M059J (cell line): ENCODE measurements at regions not wholly inside any gene's neighbourhood (a gene's known extent, or its start where the extent isn't known, plus 50 kb on each side); places are given as distances from the start of the nearest gene placed in this dataset.
"Not testable (repeated sequence)": the region's sequence is repeated elsewhere in the genome, so short reads cannot be mapped to it uniquely, and the experiment has no call there.

Experiments used
- DNase-seq: peaks from one replicate; pipeline ENCODE4 v3.0.0-alpha.2; 2012; ENCODE audit warnings: low read depth

- DNase-seq: peak; percentile 83
Observed at GRCh38 chr6:80547827-80548226, 441.4 kb downstream of the BCKDHB start.

DNA sequence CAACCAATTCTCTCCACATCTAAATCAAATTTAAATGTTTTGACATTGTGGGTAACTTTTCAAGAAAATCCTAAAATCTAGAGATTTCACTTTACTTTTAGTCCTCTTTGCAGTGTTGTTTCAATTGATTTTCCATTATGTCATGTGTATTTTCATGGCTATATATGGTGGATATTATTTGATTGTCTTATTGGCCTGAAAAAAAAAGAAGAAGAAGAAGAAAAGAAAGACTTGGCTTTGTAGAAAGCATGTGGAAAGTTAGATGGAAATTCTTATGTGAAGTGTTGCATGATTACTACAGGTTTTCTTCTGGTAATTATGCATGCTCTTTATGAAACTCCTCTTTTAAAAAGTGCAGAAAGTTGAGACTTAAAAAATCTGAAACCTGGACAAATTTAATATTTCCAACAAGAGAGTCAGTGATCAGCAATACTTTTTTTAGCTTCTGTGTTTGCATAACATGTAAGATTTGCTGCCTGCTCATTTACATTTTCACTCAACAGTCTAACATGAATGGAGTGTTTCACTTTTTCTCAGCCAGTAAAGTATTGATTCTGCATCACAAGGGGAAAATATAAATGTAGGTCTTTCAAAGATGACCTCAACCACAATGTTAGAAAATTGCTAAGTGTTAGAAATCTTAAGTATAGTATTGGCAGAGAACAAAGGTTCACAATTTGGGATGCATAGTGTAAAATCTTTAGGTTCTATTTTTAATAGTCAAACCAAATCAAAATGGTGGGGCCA, 438.7 kb downstream of the BCKDHB start:
- no peak for DNase-seq

- DNase-seq: no peak
Observed at GRCh38 chr6:80544555-80544954, 438.1 kb downstream of the BCKDHB start.

- DNase-seq: peak; percentile 84
Observed at GRCh38 chr6:80543598-80544222, 437.2 kb downstream of the BCKDHB start.

GRCh38 chr6:80543151-80543550, 436.7 kb downstream of the BCKDHB start:
- no peak for DNase-seq

DNA sequence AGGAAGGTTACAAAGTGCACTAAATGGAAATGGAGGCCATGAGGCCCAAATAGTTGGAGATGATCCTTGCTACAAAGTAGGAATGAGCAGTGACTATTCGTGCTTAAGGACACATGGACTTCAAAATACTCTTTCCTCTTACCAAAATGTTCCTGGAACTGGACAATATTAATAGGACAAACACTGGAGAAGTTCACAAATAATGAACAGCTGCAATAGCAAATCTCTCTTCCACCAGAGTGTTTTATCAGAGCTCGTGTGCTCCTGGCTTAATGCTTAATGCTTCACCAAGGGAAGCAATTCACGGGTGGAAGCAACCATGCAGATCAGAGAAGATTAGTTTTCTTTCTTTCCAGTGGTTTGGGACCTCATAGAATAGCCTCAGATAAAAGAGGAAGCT, 435.4 kb downstream of the BCKDHB start:
- DNase-seq: no peak

- DNase-seq: peak; percentile 98
Observed at GRCh38 chr6:80541181-80541580, 434.7 kb downstream of the BCKDHB start.

GRCh38 chr6:80540700-80541099, 434.2 kb downstream of the BCKDHB start:
- DNase-seq: peak; percentile 48

GRCh38 chr6:80537118-80537972, 430.9 kb downstream of the BCKDHB start:
- DNase-seq: no peak

DNA sequence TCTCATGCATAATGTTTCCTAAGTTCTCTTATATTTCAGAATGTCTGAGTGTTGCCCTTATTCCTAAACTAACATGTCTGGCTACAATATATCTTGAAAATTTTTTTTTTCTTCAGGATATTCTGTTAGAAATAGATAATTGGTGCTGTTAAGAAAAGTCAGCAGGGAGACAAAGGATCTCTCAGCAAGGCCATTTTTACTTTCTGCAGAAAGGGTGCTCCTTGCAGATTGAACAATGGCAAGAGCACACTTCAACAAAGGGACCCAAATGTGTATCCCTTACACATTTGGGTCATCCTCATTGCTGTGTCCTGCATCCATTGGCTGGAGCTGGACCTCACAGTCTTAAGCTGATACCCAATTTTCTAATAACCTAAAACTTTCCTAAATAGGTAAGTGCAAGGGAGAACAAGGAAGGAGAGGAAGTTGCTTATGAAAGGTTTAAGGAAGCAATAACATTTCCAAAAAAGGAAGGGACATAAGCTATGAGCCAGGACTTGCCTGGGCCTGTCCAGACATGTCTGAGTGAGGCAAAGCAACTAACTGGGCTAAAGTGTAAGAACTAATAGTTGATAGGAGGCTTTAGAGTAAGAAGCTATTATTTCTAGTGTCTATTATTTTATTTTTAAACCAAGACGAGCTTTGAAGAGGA, 429.6 kb downstream of the BCKDHB start:
- DNase-seq: no peak

GRCh38 chr6:80531681-80532619, 425.5 kb downstream of the BCKDHB start:
- DNase-seq: peak; percentile 28

- no peak for DNase-seq
Observed at GRCh38 chr6:80530103-80530502, 423.6 kb downstream of the BCKDHB start.

- peak; percentile 45 for DNase-seq
Observed at GRCh38 chr6:80528115-80528514, 421.6 kb downstream of the BCKDHB start.

DNA sequence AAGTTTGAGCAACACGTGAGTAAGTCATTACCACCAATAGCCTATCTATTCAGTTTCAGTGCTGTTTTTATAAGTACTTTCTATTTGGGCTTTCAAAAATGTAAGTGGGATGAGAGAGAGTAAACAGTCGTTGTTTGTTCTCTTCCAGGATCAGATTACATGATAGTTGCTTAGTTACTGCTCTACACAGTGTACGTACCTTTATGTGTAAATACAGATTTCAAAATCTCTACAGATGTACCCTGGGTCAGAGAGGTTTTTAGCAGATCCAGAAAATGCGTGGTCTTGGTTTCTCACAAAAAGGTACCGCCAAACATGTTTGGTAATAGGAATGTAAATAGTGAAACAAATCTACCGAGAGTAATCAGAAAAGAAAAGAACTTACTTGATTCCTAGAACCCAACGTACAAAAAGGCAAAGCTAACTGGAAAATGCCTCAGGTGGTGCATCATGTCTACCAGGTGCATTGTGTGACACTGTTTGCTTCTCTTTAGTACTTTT, 421.1 kb downstream of the BCKDHB start:
- peak; percentile 71 for DNase-seq

- peak; percentile 74 for DNase-seq
Observed at GRCh38 chr6:80523531-80523997, 417.1 kb downstream of the BCKDHB start.

- DNase-seq: no peak
Observed at GRCh38 chr6:80523010-80523409, 416.5 kb downstream of the BCKDHB start.

DNA sequence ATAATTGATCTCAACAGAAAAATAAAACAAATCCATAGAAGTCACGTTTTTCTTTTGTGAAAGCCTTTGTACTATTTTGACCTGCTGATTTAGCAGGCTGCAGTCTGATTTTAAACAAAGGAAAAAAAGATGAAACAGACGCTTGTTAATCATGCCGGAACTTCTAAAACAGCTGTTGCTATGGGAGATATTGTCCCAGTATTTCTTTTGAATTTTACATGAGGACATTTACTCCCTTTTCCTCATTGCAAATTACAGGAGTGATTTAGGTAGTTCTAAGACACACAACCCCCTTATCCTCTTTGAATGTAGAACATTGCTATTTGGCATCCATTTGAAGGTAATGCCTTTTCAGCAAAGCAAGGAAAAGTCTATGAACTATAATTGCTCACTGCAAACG, 416.1 kb downstream of the BCKDHB start:
- no peak for DNase-seq

GRCh38 chr6:80519811-80520594, 413.5 kb downstream of the BCKDHB start:
- DNase-seq: peak; percentile 34

DNA sequence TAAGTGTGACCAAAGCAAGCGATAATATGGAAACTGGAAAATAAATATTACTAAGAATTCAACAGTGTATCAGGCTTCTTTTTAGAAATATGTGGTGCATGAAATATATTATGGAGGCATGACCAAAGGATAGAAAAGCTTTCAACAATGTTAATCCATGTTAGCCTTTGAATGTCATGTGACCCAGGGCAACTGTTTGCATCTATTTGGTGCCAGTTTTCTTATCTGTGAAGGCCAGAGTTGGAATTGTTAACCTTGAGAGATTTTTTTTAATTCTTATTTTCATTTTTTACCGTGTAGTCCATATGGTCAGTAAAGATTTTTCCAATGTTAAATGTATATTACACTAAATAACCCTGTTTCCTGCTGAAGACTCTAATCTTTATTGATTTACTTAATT, 411.1 kb downstream of the BCKDHB start:
- no peak for DNase-seq

- DNase-seq: not testable (repeated sequence)
Observed at GRCh38 chr6:80510521-80510920, 404.1 kb downstream of the BCKDHB start.
